Muscle of back (tissue), 3 donors: ENCODE measurements at regions not wholly inside any gene's neighbourhood (a gene's known extent, or its start where the extent isn't known, plus 50 kb on each side); places are given as distances from the start of the nearest gene placed in this dataset.
A peak's percentile ranks its signal among the peaks of the same experiment; 100 is the strongest.
"Not testable (repeated sequence)": the region's sequence is repeated elsewhere in the genome, so short reads cannot be mapped to it uniquely, and the experiment has no call there.

Experiments
- DNase-seq, 3 donors: peaks; one replicate each; pipeline versions ENCODE4 v3.0.0 to v3.0.0-alpha.2; 2013

DNA sequence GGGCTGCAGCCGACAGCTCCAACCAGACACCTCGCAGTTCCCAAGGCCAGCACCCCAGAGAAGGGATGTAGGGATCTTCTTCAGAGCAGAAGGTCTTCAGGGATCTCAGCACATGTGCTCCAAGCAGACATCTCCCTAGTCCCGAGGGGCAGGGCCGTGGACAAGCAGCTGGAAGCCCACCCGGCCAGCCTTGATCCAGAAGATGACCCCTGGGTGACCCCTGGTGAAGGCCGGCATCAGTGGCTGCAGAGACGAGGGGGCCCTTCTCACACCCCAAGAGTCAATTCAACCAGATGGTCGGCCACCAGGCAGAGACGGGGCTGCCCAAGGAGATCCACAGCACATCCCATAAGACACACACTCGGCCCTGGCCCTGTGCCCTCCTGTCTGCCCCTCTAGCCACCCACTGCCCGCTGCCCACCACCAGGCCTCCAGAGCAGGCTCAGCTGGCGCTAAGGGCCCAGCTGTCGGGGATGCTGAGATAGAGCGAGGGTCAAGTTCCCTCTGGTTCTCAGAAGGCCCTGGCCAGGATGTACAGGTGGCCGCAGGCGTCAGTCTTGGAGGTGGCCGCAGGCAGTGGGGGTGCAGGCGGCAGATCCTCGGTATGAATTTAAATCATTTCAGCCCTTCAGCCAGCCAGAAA is 168.3 kb downstream of the BRD1 start:
- peak in 1 of 3 donors; percentile 9 for DNase-seq

DNA sequence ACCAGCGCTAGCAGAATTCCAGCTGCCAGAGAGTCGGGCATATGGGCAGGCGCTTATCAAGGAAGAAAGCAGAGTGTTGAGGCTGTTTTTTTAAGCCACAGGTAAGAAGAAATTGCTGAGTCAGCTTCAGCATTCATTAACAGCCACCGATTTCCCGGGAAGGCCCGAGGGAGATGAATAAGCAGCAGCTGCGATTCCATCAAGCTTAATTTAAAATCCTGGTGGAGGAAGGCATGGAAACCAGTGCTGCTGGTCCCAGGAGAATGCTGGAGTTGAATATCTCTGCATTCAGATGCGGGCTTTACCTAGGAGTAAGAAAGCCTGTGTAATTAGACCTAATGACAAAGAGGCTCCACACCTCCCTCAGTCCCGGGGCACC is 168.8 kb downstream of the BRD1 start:
- peak in 1 of 3 donors; percentile 16 for DNase-seq

DNA sequence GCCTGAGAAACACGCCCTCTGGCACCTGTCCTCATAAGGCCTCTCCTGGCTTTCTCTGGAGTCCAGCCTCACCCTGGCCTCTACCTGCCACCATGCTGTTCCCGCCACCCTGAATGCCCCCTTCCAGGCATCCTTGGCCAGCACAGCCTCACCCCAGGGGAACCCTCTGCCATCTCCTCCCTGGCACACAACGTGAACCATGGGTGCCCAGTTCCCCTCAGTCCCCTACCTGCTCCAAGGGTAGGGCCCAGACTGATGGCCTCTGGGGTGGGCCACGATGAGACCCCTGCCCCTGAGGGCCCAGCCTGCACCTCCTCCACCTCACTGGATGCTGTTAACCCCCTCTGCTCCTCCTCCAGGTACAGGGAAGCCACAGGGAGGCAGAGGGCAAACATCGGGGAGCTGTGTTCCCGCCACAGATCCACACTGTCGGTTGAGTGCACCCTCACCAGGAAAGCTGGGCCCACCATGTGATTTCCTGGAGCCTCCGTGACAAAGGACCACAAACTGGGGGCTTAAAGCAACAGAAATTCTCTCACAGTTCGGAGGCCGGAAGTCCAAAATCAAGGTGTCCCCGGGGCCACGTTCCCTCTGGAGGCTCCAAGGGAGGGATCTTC is 169.6 kb downstream of the BRD1 start:
- no peak for DNase-seq

GRCh38 chr22:49657275-49657973 is 170.2 kb downstream of the BRD1 start:
- DNase-seq = peak in 2 of 3 donors; percentile 30 to 61

DNA sequence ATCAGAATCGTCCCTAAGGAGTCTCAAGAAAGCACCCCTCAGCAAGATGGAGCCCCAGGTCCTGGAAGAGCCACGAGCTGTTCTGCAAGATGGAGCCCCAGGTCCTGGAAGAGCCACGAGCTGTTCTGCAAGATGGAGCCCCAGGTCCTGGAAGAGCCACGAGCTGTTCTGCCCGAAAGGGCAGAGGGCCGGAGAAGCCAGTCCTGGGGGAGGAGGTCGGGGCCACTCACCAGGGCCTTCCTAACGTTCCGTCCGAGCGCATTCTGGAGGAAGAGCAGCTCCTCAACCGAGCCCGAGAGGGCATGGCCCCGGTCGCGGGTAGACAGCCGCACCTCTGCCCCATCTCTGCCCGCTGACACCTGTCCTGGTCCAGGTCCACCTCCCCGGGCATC is 170.8 kb downstream of the BRD1 start:
- not testable (repeated sequence) for DNase-seq

- no peak for DNase-seq
These were observed 171.3 kb downstream of the BRD1 start for GRCh38 chr22:49656291-49656851.

- DNase-seq = no peak
These were observed 172.4 kb downstream of the BRD1 start for GRCh38 chr22:49655168-49655812.

DNA sequence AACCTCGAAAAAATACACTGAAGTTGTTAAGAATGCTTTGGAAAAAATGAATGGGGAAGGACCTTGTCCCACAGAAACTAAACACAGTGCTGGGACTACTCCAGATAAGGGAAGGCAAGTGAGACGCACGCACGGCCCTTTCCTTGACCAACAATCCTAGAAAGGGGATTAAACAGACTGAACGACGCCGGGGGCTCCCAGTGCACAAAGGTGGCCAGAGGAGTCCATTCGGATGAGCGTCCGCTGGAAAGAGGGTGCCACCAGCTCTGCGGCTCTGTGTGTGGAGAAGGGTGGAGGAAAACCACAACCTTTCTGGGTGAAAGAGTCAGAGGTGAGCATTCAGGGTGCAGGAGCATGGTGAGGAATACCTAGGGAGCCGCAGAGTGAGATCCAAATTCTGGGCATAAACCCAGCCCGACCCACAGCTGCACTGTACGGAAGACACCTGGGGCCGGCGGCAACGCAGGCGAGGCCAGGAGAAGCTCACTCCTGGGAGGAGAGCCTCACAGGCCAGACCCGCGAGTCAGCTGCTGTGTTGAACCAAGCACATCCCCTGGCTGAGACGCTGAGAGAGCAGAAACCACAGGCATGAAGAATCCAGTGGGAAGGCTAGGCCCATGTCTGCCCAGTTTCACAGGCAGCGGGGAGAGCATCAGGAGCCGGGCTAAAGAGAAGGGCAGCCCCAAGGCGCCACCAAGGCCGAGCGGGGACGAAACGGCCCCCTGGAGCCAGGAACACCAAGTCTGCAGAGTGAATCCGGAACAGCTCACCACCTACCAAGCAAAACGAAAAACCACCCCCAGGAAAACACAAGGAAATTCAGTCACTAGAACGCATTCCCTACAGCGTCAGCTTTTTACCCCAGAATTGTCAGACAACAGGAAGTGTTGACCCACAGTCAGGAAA is 177.1 kb downstream of the BRD1 start:
- DNase-seq = no peak

DNA sequence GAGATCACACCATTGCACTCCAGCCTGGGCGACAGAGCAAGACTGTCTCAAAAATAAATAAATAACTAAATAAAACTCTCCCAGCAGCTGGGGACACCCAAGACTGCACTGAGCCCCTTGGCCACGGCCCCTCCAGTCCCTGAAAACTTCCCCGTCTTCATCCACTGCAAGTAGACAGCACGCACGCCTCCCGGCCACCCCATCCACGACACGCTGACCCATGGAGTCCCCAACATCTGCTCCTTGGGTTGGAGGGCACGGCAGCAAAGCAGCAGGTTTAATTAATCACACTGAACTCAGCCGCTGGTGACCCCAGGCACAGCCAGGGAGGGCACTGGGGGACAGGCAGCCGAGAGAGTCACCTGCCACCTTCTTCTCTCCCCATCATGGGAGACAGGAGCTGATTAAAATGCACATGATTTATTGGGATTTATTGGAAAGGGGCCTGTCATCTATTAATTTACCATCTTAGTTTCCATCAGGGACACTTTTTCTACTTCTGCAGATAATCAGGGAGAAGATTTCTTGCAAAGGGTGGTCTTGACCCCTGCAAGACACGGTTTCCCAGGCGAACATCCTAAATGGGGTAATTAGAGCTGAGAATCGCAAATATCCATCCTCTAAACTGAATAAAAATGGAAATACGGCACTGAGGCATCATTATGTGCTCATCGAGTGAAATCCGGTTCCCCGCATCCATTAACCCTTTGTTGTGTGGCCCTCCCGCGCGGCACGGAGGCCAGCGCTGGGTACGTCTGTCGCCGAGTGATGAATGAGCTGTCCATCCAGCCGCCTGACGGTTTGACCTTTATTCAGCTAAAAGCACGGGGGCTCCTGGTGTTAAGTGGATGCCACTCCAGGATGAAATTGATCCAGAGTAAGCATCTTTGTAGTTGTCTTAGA is 178.3 kb downstream of the BRD1 start:
- DNase-seq = no peak

DNA sequence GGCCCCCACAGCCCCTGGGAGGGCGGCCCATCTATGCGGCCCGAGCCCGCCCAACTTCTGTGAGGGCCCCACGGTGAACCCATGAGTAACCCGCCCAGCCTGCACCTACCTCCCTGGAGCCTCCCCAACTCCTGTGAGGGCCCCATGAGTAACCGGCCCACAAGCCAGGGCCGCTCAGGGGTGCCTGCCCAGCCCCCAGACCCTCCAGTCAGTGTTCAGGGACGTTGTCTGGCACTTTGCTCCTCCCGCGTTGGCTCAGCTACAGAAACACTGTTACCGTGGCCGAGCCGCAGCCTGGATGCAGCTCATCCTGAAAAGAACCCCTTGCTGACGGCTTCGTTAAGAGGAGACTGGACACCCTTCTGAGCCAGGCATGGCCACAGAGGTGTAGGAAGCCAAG is 179.6 kb downstream of the BRD1 start:
- DNase-seq = no peak

GRCh38 chr22:49647627-49648026 is 180.0 kb downstream of the BRD1 start:
- DNase-seq = no peak

GRCh38 chr22:49646876-49647275 is 180.8 kb downstream of the BRD1 start:
- DNase-seq = no peak

- no peak for DNase-seq
These were observed 181.7 kb downstream of the BRD1 start for GRCh38 chr22:49645791-49646550.

DNA sequence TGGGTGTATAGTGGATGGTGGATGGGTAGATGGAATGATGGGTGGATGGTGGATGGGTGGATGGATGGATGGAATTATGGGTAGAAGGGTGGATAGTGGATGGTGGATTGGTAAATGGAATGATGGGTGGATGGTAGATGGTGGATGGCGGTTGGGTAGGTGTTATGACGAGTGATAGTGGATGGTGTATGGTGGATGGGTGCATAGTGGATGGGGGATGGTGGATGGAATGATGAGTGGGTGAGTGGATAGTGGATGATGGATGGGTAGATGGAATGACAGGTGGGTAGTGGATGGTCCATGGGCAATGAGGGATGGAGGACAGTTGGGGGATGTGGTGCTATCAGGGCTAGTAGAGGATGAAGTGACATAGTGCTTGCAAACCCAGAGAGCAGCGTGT is 182.4 kb downstream of the BRD1 start:
- no peak for DNase-seq

- DNase-seq = no peak
These were observed 183.7 kb downstream of the BRD1 start for GRCh38 chr22:49643998-49644397.

GRCh38 chr22:49643466-49643865 is 184.2 kb downstream of the BRD1 start:
- no peak for DNase-seq

DNA sequence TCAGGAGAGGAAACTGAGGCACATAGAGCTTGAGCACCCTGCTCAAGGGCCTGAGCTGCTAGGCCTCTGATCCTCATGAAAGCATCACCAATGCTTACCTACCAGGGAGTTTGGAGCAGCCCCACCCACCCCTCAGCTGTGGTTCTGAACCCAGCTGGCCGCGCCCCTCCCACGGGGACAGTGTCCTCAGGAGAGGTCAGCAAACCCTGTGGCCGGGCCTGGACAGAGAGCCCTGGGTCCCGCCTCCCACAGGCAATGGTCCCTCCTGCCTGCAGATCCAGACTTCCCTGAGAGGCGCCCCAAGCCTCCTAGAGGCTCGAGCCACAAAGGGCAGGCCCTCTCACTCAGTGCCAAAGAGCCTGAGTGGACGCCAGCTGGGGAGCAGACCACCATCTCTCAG is 184.9 kb downstream of the BRD1 start:
- DNase-seq = no peak

DNA sequence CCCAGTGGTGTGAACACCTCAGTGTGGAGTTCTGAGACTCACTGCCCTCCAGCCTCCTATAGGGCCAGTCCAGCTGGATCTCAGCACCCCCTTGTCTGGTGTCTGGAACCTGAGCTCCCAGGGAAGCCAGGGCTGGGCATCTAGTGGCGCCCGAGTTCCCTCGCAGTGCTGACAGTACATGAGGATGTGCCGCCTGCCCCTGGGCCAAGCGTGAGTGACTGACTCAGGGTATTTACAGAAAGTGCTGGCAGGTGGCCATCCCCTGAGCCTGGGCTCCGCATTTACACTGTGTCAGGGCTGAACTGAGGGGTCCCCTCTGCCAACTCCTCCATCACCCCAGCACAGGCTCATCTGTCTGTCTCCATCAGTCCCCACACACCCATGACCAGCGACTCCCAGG is 185.3 kb downstream of the BRD1 start:
- DNase-seq = no peak

DNA sequence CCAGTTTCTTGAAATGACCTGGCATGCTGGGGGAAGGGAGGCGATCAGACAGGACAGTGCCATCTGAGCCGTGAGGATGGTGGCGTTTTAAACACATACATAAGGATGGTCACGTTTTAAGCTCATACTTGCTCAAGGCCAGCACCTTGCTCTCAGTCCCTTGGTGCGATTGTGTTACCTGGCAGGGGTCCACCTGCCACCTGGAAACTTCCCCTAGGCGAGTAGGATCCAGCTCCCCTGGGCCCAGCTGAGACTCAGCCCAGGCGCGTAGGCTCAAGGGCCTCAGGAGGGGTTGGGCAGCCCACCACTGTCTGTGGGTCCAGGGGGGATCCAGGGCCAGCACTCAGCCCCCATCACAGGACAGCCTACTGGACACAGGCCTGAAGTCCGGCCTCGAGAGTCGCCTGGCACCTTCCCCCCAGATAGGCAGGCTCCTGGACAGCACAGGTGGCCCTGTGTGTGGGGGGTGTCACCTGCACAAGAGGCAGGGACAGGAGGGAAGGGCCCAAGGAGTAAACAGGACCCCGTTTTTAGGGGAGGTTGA is 185.8 kb downstream of the BRD1 start:
- DNase-seq = no peak
